ENCODE measurements at regions not wholly inside any gene's neighbourhood (a gene's known extent, or its start where the extent isn't known, plus 50 kb on each side); places are given as distances from the start of the nearest gene placed in this dataset.
A peak's percentile ranks its signal among the peaks of the same experiment; 100 is the strongest.
"Not testable (repeated sequence)": the region's sequence is repeated elsewhere in the genome, so short reads cannot be mapped to it uniquely, and the experiment has no call there.

- ATAC-seq (ENCODE audit: poor library complexity) (no peak), DNase-seq (no peak)
- intact Hi-C loops (cut with DNase I): no loop called here
These were observed 285.3 kb downstream of the DAD1 start for GRCh38 chr14:22303589-22304195.

DNA sequence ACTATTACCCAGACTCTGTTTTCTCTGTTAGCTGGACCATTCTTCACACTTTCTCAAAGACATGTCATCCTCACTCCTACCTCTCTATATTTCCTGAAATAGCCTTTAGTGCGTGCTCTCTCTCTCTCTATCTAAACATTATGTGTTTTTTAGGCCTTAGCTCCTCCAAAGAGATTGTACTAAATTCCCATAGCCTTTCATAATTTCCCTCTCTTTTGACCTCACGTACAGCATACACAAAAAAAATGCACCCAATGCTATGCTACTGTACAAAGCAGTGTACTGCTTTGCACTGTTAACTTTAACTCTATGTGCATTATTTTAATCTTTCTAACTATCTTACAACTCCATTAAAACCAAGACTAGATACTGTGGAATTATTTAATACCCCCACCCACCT lies 288.4 kb downstream of the DAD1 start:
- ATAC-seq (ENCODE audit: poor library complexity): no peak
- intact Hi-C loops (cut with DNase I): no loop called here
- DNase-seq: no peak

GRCh38 chr14:22297376-22297775 lies 291.6 kb downstream of the DAD1 start:
- no peak for DNase-seq
- intact Hi-C loops (cut with DNase I): no loop called here
- ATAC-seq (ENCODE audit: poor library complexity): no peak

- no peak for ATAC-seq (ENCODE audit: poor library complexity)
- intact Hi-C loops (cut with DNase I): no loop called here
- no peak for DNase-seq
These were observed 292.3 kb downstream of the DAD1 start for GRCh38 chr14:22296722-22297121.

DNA sequence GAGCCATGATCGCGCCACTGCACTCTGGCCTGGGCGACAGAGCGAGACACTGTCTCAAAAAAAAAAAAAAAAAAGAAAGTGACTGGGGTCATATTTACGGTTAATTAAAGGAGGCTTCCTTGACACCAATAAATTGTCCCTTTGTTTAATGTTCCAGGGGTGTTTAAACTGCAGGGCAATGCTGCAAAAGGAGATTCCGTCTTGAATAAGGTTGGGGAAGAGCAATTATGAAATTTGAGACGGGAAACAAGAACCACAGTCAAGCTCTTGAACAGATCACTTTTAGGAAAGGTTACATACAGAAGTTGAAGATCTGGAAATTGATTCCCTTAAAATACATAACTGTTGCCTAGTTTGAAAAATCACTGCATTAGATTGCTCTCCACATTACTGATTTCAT lies 292.9 kb downstream of the DAD1 start:
- intact Hi-C loops (cut with DNase I): no loop called here
- DNase-seq: no peak
- no peak for ATAC-seq (ENCODE audit: poor library complexity)

GRCh38 chr14:22291406-22291805 lies 297.6 kb downstream of the DAD1 start:
- intact Hi-C loops (cut with DNase I): no loop called here

DNA sequence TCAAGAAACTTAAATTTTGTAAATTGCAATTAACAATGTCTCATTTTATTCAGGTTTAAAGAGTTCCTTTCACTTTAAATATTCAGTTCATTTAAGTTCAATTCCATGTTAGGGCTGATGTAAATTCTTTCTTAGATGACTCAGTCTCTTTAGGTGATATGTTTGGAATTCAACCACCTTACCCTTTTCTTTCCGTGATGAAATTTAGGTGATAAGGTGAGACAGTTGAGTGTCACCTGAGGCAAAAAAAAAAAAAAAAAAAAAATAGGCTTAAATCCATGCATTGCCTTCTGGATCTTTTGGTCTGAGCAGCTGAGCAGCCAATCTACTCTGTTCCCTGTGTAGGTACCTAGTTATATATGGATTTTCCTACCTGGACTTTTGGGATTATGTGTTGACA lies 299.5 kb downstream of the DAD1 start:
- no peak for ATAC-seq (ENCODE audit: poor library complexity)
- DNase-seq: no peak

More at GRCh38 chr14:22291406-22291805, 297.6 kb downstream of the DAD1 start:
- no peak for DNase-seq
- no peak for ATAC-seq (ENCODE audit: poor library complexity)

DNA sequence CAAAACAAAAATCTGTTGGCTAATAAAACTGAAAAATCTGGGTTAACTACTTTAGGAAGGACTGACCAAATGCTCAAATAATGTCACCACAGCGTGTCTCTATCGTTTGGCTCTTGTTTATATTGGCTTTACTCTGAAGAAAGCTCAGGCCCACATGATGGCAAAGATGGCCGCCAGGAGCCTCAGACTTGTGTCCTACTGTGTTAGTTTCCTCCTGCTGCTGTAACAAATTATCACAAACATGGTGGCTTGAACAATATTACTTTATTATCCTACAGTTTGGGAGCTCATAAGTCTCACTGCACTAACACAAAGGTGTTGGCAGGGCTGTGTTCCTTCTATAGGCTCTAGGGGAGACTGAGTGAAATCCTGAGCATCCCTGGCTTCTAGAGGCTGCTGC lies 303.0 kb downstream of the DAD1 start:
- intact Hi-C loops (cut with DNase I): no loop called here
- ATAC-seq (ENCODE audit: poor library complexity): no peak
- no peak for DNase-seq

More for the DNA sequence above, 299.5 kb downstream of the DAD1 start:
- intact Hi-C loops (cut with DNase I): no loop called here

DNA sequence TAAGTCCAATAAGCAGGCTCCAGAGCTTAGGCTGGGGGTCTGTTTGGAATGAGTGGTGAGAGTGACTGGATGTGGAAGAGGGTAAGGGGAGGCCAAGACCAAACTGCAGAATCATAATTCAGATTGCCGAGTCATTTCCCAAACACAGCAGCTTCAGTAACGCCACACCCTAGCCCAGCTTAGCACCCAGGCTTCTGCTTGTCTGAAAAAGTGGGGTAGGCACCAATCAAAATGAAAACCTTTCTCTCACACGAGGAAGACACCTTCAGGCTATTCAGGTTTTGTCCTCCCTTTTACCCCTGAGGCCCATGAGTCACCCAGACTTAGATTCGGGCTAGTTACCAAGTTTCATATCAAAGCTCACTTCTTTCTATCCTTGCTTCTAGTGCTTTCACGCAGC lies 306.1 kb downstream of the DAD1 start:
- intact Hi-C loops (cut with DNase I): no loop called here
- DNase-seq: no peak
- ATAC-seq (ENCODE audit: poor library complexity): no peak

- no peak for DNase-seq
- no peak for ATAC-seq (ENCODE audit: poor library complexity)
These were observed 306.6 kb downstream of the DAD1 start for GRCh38 chr14:22282417-22282816.

GRCh38 chr14:22281447-22281874 lies 307.6 kb downstream of the DAD1 start:
- ATAC-seq (ENCODE audit: poor library complexity); intact Hi-C loops (cut with DNase I): not testable (repeated sequence)

More at GRCh38 chr14:22282417-22282816, 306.6 kb downstream of the DAD1 start:
- intact Hi-C loops (cut with DNase I): no loop called here

GRCh38 chr14:22280497-22281316 lies 308.3 kb downstream of the DAD1 start:
- intact Hi-C loops (cut with DNase I): no loop called here
- DNase-seq: no peak
- no peak for ATAC-seq (ENCODE audit: poor library complexity)

More at GRCh38 chr14:22281447-22281874, 307.6 kb downstream of the DAD1 start:
- not testable (repeated sequence) for DNase-seq

DNA sequence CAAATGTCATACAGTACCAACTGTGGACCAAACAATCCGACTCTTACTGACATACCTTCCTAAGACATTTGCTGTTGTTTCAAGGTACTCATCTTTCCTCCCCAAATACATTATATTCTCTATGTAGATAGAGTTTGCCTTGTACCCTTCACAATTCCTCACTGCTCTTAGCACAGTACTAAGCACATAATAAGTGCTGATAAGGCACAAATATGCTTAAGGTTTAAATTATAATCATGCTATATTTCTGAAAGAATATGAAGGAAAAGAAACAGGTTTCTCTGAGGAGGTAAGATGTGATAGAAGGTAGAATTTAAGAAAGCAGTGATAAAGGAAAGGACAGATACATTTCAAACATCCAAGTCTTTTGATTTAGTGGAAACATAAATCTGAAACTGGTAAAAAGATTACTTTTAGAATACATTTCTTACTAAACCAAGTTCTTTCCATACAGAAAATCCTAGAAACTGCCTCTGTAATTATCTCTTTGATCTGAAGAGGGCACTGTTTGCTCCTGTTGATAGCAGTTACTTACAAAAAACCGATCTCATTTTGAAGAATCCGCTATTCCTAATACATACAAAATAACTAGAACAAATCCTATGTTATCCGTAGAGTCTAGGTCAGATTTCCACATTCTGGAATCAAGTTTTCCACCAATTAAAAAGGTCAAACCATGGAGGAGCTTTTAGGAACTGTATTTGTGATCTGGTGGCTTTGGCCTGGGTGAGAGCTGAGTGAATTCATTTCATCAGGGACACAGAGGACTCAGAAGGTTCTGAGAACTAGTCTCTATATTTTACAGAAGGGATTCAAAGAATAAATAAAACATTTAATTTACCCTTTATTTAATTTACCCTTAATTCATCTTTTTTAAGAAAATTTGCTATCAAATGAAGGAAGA lies 311.9 kb downstream of the DAD1 start:
- intact Hi-C loops (cut with DNase I): no loop called here
- ATAC-seq (ENCODE audit: poor library complexity): no peak
- DNase-seq: no peak

DNA sequence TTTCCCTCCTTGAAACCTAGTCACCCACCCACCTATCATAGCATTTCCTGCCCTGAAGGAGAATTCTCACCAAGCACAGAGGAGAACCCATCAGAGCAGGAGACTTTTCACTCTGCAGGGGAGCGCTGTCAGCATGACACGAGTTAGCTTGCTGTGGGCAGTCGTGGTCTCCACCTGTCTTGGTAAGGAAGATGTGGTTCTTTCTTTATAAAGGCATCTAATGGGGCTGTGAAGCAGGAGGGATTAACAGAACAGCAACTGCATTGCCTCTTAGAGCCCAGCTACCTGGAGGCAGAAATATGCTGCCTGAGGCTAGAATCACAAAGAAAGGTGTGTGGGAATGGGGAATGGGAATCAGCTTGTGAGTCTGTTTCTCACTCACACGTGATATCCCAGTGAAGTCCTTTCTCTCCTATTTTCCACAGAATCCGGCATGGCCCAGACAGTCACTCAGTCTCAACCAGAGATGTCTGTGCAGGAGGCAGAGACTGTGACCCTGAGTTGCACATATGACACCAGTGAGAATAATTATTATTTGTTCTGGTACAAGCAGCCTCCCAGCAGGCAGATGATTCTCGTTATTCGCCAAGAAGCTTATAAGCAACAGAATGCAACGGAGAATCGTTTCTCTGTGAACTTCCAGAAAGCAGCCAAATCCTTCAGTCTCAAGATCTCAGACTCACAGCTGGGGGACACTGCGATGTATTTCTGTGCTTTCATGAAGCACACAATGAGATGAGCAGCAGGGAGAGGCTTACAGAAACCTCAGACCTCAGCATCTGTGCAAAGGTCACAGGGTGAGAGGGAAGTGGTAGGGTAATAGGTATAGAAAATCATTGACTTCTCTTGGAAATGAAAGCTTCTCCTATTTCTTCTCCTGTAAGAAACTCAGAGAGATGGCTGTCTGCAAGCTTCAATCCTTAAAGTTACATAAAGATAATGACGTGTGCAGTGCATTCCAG lies 316.9 kb downstream of the DAD1 start:
- intact Hi-C loops (cut with DNase I): no loop called here
- ATAC-seq (ENCODE audit: poor library complexity) (no peak), DNase-seq (no peak)

DNA sequence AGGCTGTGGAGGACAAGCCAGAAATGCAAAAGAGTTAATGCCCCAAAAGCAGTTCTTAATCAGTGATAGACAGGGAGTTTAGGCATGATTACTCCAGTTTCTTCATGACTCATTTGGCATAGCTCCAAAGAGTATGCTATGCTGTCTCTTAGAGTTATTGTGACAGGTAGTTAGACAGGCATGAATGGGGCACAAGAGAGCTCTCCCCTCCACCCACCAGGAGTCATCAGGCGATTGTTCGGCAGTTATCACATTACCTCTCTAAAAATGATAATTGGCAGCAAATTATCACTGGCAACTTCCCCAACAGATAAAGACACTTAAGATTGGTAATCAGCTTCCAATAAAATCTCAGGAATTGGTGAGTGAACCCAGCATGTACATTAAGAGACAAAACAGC lies 320.1 kb downstream of the DAD1 start:
- intact Hi-C loops (cut with DNase I): no loop called here
- no peak for DNase-seq
- no peak for ATAC-seq (ENCODE audit: poor library complexity)

DNA sequence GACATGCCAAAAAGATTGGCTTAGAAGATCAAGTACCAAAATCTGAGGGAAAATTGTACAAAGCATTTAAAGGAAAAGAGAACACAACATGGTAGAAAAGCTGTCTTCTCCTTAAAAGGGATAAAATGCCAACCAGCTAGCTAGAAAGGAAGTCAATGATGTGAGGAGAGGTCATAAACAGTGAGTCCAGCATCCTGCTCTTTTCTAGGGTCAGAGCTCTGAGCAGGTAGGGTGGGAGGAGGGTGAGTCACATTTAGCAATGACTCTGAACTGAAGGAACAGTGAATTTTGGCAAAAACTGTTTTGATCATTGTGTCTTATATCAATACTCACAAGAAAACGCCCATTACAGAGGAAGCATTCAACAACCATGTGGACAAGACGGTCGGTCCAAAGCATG lies 322.3 kb downstream of the DAD1 start:
- DNase-seq: no peak
- ATAC-seq (ENCODE audit: poor library complexity): no peak
- intact Hi-C loops (cut with DNase I): no loop called here

- intact Hi-C loops (cut with DNase I): no loop called here
- DNase-seq (no peak), ATAC-seq (ENCODE audit: poor library complexity) (peak; percentile 18)
These were observed 322.9 kb downstream of the DAD1 start for GRCh38 chr14:22266142-22266442.

- peak; percentile 59 for ATAC-seq (ENCODE audit: poor library complexity)
- intact Hi-C loops (cut with DNase I): no loop called here
- no peak for DNase-seq
These were observed 323.5 kb downstream of the DAD1 start for GRCh38 chr14:22265319-22266141.
